Fibroblast of skin of abdomen (primary cell): ENCODE measurements at regions not wholly inside any gene's neighbourhood (a gene's known extent, or its start where the extent isn't known, plus 50 kb on each side); places are given as distances from the start of the nearest gene placed in this dataset.
"Not testable (repeated sequence)": the region's sequence is repeated elsewhere in the genome, so short reads cannot be mapped to it uniquely, and the experiment has no call there.

Experiments
- DNase-seq: peaks from one replicate; pipeline ENCODE4 v3.0.0-alpha.2; 2013

GRCh38 chr20:17835240-17835933, 133.2 kb downstream of the SNX5 start:
- peak; percentile 73 for DNase-seq

GRCh38 chr20:17834804-17835203, 133.8 kb downstream of the SNX5 start:
- DNase-seq: no peak

- no peak for DNase-seq
Observed at GRCh38 chr20:17833036-17833674, 133.4 kb downstream of the BANF2 start.

GRCh38 chr20:17832236-17832915, 132.6 kb downstream of the BANF2 start:
- DNase-seq: no peak

GRCh38 chr20:17828598-17829144, 128.9 kb downstream of the BANF2 start:
- DNase-seq: no peak

GRCh38 chr20:17827759-17828559, 128.2 kb downstream of the BANF2 start:
- DNase-seq: no peak

GRCh38 chr20:17827079-17827478, 127.3 kb downstream of the BANF2 start:
- DNase-seq: no peak

- DNase-seq: no peak
Observed at GRCh38 chr20:17825960-17826843, 126.4 kb downstream of the BANF2 start.

- DNase-seq: no peak
Observed at GRCh38 chr20:17825252-17825959, 125.6 kb downstream of the BANF2 start.

- no peak for DNase-seq
Observed at GRCh38 chr20:17824676-17825251, 125.0 kb downstream of the BANF2 start.

- no peak for DNase-seq
Observed at GRCh38 chr20:17823409-17824144, 123.8 kb downstream of the BANF2 start.

GRCh38 chr20:17822540-17823408, 123.0 kb downstream of the BANF2 start:
- no peak for DNase-seq

- peak; percentile 53 for DNase-seq
Observed at GRCh38 chr20:17822039-17822438, 122.3 kb downstream of the BANF2 start.

GRCh38 chr20:17821606-17822005, 121.8 kb downstream of the BANF2 start:
- not testable (repeated sequence) for DNase-seq

- DNase-seq: no peak
Observed at GRCh38 chr20:17819395-17820093, 119.8 kb downstream of the BANF2 start.

- DNase-seq: no peak
Observed at GRCh38 chr20:17818187-17818586, 118.4 kb downstream of the BANF2 start.

- no peak for DNase-seq
Observed at GRCh38 chr20:17816804-17817587, 117.2 kb downstream of the BANF2 start.
